NCI-H187 (cell line): ENCODE measurements at regions not wholly inside any gene's neighbourhood (a gene's known extent, or its start where the extent isn't known, plus 50 kb on each side); places are given as distances from the start of the nearest gene placed in this dataset.
"Not testable (repeated sequence)": the region's sequence is repeated elsewhere in the genome, so short reads cannot be mapped to it uniquely, and the experiment has no call there.

Source experiments
- DNase-seq, 2 experiments: peaks; one replicate each; lab custom pipeline; 2025; lab: John Stamatoyannopoulos, UW

- DNase-seq, result no peak
Measured at GRCh38 chr5:63894690-63895089, 67.6 kb downstream of the HTR1A start.

GRCh38 chr5:63878788-63879187, 83.5 kb downstream of the HTR1A start:
- no peak for DNase-seq

GRCh38 chr5:63877961-63878360, 84.3 kb downstream of the HTR1A start:
- no peak for DNase-seq

- DNase-seq, result peak in 1 of 2 experiments; percentile 4
Measured at GRCh38 chr5:63860379-63860778, 101.9 kb downstream of the HTR1A start.

GRCh38 chr5:63854076-63854475, 108.2 kb downstream of the HTR1A start:
- DNase-seq, result peak; percentile 3 to 46

- DNase-seq, result no peak
Measured at GRCh38 chr5:63843190-63843589, 119.1 kb downstream of the HTR1A start.

- no peak for DNase-seq
Measured at GRCh38 chr5:63837437-63837836, 124.8 kb downstream of the HTR1A start.

- DNase-seq, result no peak
Measured at GRCh38 chr5:63831381-63831780, 130.9 kb downstream of the HTR1A start.

GRCh38 chr5:63825984-63826383, 136.3 kb downstream of the HTR1A start:
- DNase-seq, result no peak

- no peak for DNase-seq
Measured at GRCh38 chr5:63823583-63823982, 138.7 kb downstream of the HTR1A start.

GRCh38 chr5:63822614-63823013, 139.6 kb downstream of the HTR1A start:
- no peak for DNase-seq

- DNase-seq, result peak in 1 of 2 experiments; percentile 10
Measured at GRCh38 chr5:63820577-63820976, 141.7 kb downstream of the HTR1A start.

GRCh38 chr5:63812693-63813092, 149.6 kb downstream of the HTR1A start:
- DNase-seq, result no peak

- no peak for DNase-seq
Measured at GRCh38 chr5:63811961-63812360, 150.3 kb downstream of the HTR1A start.

- DNase-seq, result no peak
Measured at GRCh38 chr5:63811286-63811685, 151.0 kb downstream of the HTR1A start.

- no peak for DNase-seq
Measured at GRCh38 chr5:63805151-63805550, 157.1 kb downstream of the HTR1A start.

GRCh38 chr5:63803165-63803564, 159.1 kb downstream of the HTR1A start:
- DNase-seq, result no peak

GRCh38 chr5:63794979-63795378, 167.3 kb downstream of the HTR1A start:
- no peak for DNase-seq

- no peak for DNase-seq
Measured at GRCh38 chr5:63794296-63794695, 167.9 kb downstream of the HTR1A start.

GRCh38 chr5:63774939-63775338, 187.3 kb downstream of the HTR1A start:
- DNase-seq, result no peak

GRCh38 chr5:63768221-63768620, 194.0 kb downstream of the HTR1A start:
- no peak for DNase-seq

GRCh38 chr5:63760965-63761364, 201.3 kb downstream of the HTR1A start:
- DNase-seq, result no peak

GRCh38 chr5:63743096-63743798, 219.0 kb downstream of the HTR1A start:
- no peak for DNase-seq

- not testable (repeated sequence) for DNase-seq
Measured at GRCh38 chr5:63732880-63733279, 229.4 kb downstream of the HTR1A start.
